Gastrocnemius medialis (tissue), 4 donors: ENCODE measurements at regions not wholly inside any gene's neighbourhood (a gene's known extent, or its start where the extent isn't known, plus 50 kb on each side); places are given as distances from the start of the nearest gene placed in this dataset.

ENCODE experiments used
- POLR2A ChIP-seq, 2 donors: fragments of 450-650 bp; IDR thresholded peaks; one replicate each; pipeline ENCODE4 v1.6.1; 2017; ENCODE audit warnings: antibody characterized with exemption in 2 of 2, mild to moderate bottlenecking in 2 of 2, moderate library complexity in 2 of 2
- TF ChIP-seq, protein P1 (sequence below), 5 experiments: fragments of 450-650 bp in 3 of 5; fragments of 200-600 bp in 2 of 5; sonication (generic) in 2 of 5; IDR thresholded peaks in 4 of 5; conservative IDR thresholded peaks in 1 of 5; 1 replicate in 4 of 5; 2 replicates in 1 of 5; pipeline ENCODE4 v1.5.1; 2016 to 2019; ENCODE audit warnings: antibody characterized with exemption in 5 of 5, mild to moderate bottlenecking in 3 of 5, moderate library complexity in 3 of 5

DNA sequence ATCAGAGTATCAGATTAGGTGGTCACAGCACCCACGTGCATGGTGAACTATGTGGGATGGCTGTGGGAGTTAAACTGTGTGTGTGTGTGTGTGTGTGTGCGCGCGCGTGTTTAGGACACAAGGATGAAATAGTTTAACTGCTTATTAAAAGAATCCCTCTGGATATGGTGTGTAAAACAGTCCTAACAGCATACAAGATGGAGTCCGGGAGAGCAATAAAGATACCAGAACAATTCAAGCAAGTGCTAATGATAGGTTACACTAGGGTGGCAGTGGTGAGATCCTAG lies 202.2 kb downstream of the IPMK start:
- TF ChIP-seq, protein P1, sequence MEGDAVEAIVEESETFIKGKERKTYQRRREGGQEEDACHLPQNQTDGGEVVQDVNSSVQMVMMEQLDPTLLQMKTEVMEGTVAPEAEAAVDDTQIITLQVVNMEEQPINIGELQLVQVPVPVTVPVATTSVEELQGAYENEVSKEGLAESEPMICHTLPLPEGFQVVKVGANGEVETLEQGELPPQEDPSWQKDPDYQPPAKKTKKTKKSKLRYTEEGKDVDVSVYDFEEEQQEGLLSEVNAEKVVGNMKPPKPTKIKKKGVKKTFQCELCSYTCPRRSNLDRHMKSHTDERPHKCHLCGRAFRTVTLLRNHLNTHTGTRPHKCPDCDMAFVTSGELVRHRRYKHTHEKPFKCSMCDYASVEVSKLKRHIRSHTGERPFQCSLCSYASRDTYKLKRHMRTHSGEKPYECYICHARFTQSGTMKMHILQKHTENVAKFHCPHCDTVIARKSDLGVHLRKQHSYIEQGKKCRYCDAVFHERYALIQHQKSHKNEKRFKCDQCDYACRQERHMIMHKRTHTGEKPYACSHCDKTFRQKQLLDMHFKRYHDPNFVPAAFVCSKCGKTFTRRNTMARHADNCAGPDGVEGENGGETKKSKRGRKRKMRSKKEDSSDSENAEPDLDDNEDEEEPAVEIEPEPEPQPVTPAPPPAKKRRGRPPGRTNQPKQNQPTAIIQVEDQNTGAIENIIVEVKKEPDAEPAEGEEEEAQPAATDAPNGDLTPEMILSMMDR (IDR thresholded peaks at IDR 0.05 in 4 of 5, conservative IDR thresholded peaks at IDR 0.05 in 1 of 5), result no peak
- TF ChIP-seq POLR2A (IDR thresholded peaks at IDR 0.05), result no peak
